GM12875 (cell line): ENCODE measurements at regions not wholly inside any gene's neighbourhood (a gene's known extent, or its start where the extent isn't known, plus 50 kb on each side); places are given as distances from the start of the nearest gene placed in this dataset.

ENCODE experiments used
- H3K4me3 ChIP-seq: one replicate; pipeline ENCODE4 v1.5.1; 2011; ENCODE audit warnings: low read depth, low read length, control low read depth
- TF ChIP-seq, protein P1 (sequence below): IDR thresholded peaks from 2 replicates; pipeline ENCODE4 v1.5.1; 2011; ENCODE audit warnings: low read depth, mild to moderate bottlenecking, control low read depth, inconsistent platforms, low read length, moderate library complexity, borderline replicate concordance; ENCODE audit not compliant: insufficient read depth

DNA sequence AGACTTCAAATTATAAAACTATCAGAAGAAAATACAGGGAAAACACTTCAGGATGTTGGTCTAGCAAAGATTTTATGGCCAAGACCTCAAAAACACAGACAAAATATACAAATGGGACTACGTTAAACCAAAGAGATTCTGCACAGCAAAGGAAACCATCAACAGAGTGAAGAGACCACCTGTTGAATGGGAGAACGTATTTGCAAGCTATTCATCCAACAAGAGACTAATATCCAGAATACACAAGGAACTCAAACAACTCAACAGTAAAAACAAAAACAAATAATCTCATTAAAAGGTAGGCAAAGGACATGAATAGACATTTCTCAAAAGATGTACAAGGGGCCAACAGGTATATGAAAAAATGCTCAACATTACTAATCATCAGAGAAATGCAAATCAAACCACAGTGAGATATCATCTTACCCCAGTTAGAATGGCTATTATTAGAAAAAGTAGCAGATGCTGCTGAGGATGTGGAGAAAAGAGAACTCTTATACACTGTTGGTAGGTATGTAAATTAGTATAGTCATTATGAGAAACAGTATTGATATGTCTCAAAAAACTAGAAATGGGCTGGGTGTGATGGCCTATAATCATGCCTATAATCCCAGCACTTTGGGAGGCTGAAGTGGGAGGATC is 112.6 kb downstream of the LRIG2 start:
- no peak overlapping the region for H3K4me3 ChIP-seq

DNA sequence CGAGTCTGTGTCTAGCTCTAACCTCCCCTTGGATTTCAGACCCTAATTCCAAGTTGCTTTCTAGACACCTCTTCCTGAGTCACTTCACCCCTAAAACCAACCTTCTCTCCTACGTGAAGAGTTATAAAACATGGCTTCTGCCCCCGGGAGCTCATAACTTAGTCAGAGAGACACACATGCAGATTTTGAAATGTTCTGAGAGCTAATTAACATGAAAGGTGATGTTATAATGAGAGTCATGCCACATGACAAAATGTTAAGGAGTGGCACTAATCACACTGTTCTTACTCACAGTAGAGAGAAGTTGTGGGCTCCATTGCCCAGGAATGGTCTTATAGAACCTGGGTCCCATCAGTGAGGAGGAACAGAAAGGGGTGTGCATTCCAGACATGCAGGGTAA is 117.1 kb downstream of the LRIG2 start:
- no peak overlapping the region for H3K4me3 ChIP-seq
- TF ChIP-seq, protein P1, sequence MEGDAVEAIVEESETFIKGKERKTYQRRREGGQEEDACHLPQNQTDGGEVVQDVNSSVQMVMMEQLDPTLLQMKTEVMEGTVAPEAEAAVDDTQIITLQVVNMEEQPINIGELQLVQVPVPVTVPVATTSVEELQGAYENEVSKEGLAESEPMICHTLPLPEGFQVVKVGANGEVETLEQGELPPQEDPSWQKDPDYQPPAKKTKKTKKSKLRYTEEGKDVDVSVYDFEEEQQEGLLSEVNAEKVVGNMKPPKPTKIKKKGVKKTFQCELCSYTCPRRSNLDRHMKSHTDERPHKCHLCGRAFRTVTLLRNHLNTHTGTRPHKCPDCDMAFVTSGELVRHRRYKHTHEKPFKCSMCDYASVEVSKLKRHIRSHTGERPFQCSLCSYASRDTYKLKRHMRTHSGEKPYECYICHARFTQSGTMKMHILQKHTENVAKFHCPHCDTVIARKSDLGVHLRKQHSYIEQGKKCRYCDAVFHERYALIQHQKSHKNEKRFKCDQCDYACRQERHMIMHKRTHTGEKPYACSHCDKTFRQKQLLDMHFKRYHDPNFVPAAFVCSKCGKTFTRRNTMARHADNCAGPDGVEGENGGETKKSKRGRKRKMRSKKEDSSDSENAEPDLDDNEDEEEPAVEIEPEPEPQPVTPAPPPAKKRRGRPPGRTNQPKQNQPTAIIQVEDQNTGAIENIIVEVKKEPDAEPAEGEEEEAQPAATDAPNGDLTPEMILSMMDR = no peak

More for the DNA sequence above, 112.6 kb downstream of the LRIG2 start:
- TF ChIP-seq, protein P1 = no peak

DNA sequence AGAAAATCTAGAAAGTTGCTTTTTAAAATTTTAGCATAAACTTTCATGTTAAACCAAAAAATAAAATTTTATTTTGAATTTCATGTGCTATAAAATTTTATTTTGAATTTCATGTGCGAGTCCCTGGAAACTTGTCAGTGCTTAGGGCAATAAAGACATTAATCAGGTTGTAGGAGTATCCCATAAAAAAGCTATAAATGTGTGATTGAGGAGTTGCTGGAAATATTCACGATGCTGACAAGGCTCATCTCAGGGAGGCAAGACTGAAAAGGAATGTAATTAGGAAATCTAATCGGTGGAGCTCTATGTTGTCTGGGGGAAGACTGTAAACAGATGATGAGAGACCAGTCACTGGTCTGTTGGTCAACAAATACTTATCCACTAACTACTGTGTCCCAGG is 117.9 kb downstream of the LRIG2 start:
- H3K4me3 ChIP-seq = no peak overlapping the region
- TF ChIP-seq, protein P1 = no peak

DNA sequence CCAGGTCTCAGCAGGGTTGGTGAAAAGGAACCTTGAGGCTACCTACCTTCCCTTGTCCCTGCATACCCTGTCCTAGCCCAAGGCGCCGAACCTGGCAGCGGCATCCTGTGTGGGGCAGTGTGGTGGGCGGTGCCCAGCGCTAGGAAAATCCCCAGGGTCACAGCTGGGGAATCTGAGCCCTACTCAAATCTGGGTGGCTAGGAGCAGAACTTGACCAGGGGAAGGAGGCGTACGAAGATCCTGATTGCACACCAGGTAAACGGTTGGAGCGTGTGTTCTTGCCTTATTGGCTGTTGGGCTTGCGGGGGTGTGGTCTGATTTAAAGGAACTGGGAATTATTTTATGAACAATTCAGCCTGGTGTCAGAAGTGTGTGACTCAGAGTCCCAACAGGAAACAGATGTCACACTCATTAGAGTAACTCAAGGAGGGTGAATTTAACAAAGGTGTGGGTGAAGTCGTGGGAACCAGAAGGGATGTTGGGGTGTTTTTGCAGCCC is 118.6 kb downstream of the LRIG2 start:
- H3K4me3 ChIP-seq = no peak overlapping the region
- TF ChIP-seq, protein P1 = no peak

DNA sequence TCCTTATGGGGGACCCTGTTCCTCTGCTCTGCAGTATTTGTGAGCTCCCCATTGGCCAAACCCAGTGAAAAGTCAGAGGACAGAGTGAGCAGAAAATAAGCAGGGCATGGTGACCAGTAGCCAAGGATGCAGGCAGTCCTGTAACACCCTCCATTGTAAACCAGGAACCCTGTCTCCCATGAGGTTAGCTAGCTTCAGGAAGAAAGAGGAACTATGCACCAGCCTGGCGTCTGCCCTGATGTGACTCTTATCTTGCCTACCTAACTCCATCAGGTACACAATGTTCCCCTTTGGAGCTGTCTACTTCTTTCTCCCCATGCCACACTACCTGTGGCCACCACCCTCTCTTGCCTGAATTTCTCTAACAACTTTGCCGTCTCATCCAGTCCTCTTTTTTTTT is 119.2 kb downstream of the LRIG2 start:
- H3K4me3 ChIP-seq = no peak overlapping the region
- TF ChIP-seq, protein P1 = no peak

DNA sequence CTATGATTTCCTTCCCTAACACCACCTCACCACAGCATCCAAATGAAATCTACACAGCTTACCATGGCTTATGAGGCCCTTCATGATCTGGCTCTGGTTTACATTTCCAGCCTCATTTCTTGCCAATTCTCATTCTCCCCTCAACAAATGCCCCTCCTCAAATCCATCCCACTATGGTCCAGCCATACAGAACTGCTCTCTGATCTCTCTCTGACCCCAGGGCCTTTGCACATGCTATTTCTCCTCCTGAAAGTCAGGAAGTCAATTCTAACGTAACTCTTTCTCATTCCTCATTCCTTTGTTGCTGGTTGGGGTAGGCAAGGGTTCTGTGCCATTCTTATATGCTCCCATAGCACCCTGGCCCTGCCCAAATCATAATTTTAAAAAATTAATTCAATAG is 120.0 kb downstream of the LRIG2 start:
- H3K4me3 ChIP-seq = no peak overlapping the region
- TF ChIP-seq, protein P1 = no peak
